ENCODE measurements at regions not wholly inside any gene's neighbourhood (a gene's known extent, or its start where the extent isn't known, plus 50 kb on each side); places are given as distances from the start of the nearest gene placed in this dataset.

DNA sequence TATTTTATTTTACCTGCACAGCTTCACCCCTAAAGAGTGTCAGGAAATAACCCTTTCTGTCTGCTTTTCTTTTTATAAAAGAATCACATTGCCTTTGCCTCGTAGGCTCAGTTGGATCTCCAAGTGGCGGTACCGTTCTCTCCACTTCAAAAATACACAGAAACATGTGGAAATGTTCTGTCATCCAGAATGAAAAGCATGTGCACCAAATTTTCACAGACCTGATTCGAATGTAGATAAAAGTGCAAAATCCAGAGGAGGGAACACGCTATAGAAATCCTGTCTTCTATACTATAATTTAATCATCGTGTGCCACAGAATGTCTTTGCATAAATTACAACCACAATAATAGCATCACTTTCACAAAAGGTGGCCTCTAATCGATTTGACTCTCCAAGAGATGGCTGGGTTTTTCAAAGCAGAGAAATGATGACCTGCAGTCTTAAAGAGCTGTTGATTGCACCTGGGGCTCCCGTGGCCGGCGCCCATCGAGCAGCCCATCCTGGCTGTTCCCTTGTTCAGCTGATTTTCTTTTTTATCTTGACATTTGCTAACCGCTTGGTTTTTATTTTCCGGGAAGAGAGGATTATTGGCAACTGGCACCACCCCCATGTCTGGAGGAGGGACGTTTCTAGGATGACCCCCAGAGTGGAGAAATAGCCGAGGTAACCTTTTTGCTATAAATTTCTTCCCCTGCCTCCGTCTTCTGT is 290.2 kb downstream of the SOX11 start:
- TF ChIP-seq TAF1 (IDR thresholded peaks at IDR 0.05; ENCODE audit: borderline replicate concordance, insufficient read depth, low read length) (no peak), POLR2AphosphoS5 (IDR thresholded peaks at IDR 0.05; ENCODE audit: low read depth, low read length) (no peak)

Data from PFSK-1 (cell line).